H1 (cell line): ENCODE measurements at regions not wholly inside any gene's neighbourhood (a gene's known extent, or its start where the extent isn't known, plus 50 kb on each side); places are given as distances from the start of the nearest gene placed in this dataset.
A peak's percentile ranks its signal among the peaks of the same experiment; 100 is the strongest.

Source experiments
- CTCF ChIA-PET: fragments of 300-600 bp; sonication (Branson Sonifier 250); formaldehyde crosslinking; loops from one replicate; lab custom pipeline; 2021; ENCODE audit not compliant: partially characterized antibody; lab: Charles Lee
- POLR2A ChIA-PET: fragments of 300-600 bp; sonication (Branson Sonifier 250); formaldehyde crosslinking; loops from one replicate; lab custom pipeline; 2021; ENCODE audit warnings: inconsistent platforms; ENCODE audit not compliant: partially characterized antibody; lab: Charles Lee
- DNase-seq, 2 experiments: peaks; one replicate each; pipeline versions ENCODE4 v3.0.0 to v3.0.0-alpha.2; 2010 to 2022; ENCODE audit warnings: low spot score in 2 of 2, low read depth in 1 of 2, mixed read lengths in 1 of 2
- FAIRE-seq: peaks from 2 replicates; lab custom pipeline; 2011; peaks lifted over from hg19 to GRCh38; lab: Jason Lieb, UNC
- H2AFZ ChIP-seq: 2 replicates; pipeline ENCODE4 v1.8.1; 2012; ENCODE audit warnings: low read length, inconsistent platforms
- H2AK5ac ChIP-seq: 2 replicates; pipeline ENCODE4 v1.6.1; 2013; ENCODE audit warnings: low read depth, low read length
- H2BK120ac ChIP-seq: replicated peaks from 2 replicates; pipeline ENCODE3; 2013; ENCODE audit warnings: low read depth, low read length, inconsistent platforms
- H2BK12ac ChIP-seq: 2 replicates; pipeline ENCODE4 v1.6.1; 2013; ENCODE audit warnings: low read depth, low read length
- H2BK15ac ChIP-seq: 2 replicates; pipeline ENCODE4 v1.6.1; 2013; ENCODE audit warnings: low read length
- H2BK20ac ChIP-seq: 2 replicates; pipeline ENCODE4 v1.6.1; 2013; ENCODE audit warnings: low read length
- H2BK5ac ChIP-seq: 2 replicates; pipeline ENCODE4 v1.6.1; 2013; ENCODE audit warnings: low read depth, low read length
- H3K14ac ChIP-seq: 2 replicates; pipeline ENCODE4 v1.6.1; 2013; ENCODE audit warnings: inconsistent platforms; ENCODE audit not compliant: insufficient read length
- H3K18ac ChIP-seq: 2 replicates; pipeline ENCODE4 v1.6.1; 2013; ENCODE audit warnings: low read length; ENCODE audit errors: extremely low read depth
- H3K23ac ChIP-seq: 2 replicates; pipeline ENCODE4 v1.6.1; 2013; ENCODE audit warnings: inconsistent platforms; ENCODE audit not compliant: insufficient read length
- H3K23me2 ChIP-seq: 2 replicates; pipeline ENCODE4 v1.6.1; 2013; ENCODE audit warnings: low read depth, low read length
- H3K27ac ChIP-seq: 2 replicates; pipeline ENCODE4 v1.6.1; 2011; ENCODE audit warnings: low read depth, low read length, inconsistent platforms
- H3K27me3 ChIP-seq, 4 experiments: replicated peaks in 1 of 4; 1 replicate in 1 of 4; 2 replicates in 3 of 4; pipeline versions ENCODE4 v1.6.1 to v1.8.1; 2011 to 2013; ENCODE audit warnings: low read length in 3 of 4, mild to moderate bottlenecking in 3 of 4, inconsistent platforms in 2 of 4, mixed read lengths in 2 of 4, moderate library complexity in 1 of 4; ENCODE audit not compliant: control insufficient read depth in 3 of 4, insufficient read depth in 3 of 4; ENCODE audit errors: extremely low read depth in 1 of 4
- H3K36me3 ChIP-seq, 4 experiments: 2 replicates each; pipeline versions ENCODE4 v1.6.1 to v1.8.1; 2011 to 2013; ENCODE audit warnings: mild to moderate bottlenecking in 4 of 4, low read length in 3 of 4, moderate library complexity in 2 of 4, control low read depth in 1 of 4, inconsistent platforms in 1 of 4; ENCODE audit not compliant: insufficient read depth in 4 of 4, control insufficient read depth in 2 of 4
- H3K4ac ChIP-seq: replicated peaks from 2 replicates; pipeline ENCODE3; 2013; ENCODE audit warnings: low read length, low read depth, mixed read lengths, inconsistent platforms; ENCODE audit not compliant: insufficient read length
- H3K4me1 ChIP-seq, 4 experiments: replicated peaks in 1 of 4; 1 replicate in 1 of 4; 2 replicates in 3 of 4; pipeline versions ENCODE4 v1.6.1 to v1.8.1; 2011 to 2013; ENCODE audit warnings: low read length in 3 of 4, inconsistent platforms in 2 of 4, mixed read lengths in 1 of 4; ENCODE audit not compliant: insufficient read depth in 4 of 4, control insufficient read depth in 3 of 4
- H3K4me2 ChIP-seq, 2 experiments: 2 replicates each; pipeline versions ENCODE4 v1.6.1 to v1.8.1; 2011 to 2013; ENCODE audit warnings: low read depth in 2 of 2, low read length in 2 of 2, control low read depth in 1 of 2, inconsistent platforms in 1 of 2, mild to moderate bottlenecking in 1 of 2; ENCODE audit not compliant: insufficient read depth in 1 of 2
- H3K4me3 ChIP-seq, 4 experiments: fragments of 200-600, 300-600 bp in 1 of 4; sonication (generic), shearing (Covaris generic), sonication (Bioruptor Twin) in 1 of 4; 2 replicates each; pipeline versions ENCODE4 v1.5.1 to v1.8.1; 2011 to 2016; ENCODE audit warnings: low read length in 4 of 4, low read depth in 3 of 4, control low read depth in 2 of 4, inconsistent platforms in 2 of 4, mild to moderate bottlenecking in 2 of 4, mixed read lengths in 1 of 4, moderate library complexity in 1 of 4; ENCODE audit not compliant: insufficient read depth in 2 of 4; ENCODE audit errors: extremely low read depth in 1 of 4
- H3K56ac ChIP-seq: replicated peaks from 2 replicates; pipeline ENCODE3; 2013; ENCODE audit warnings: low read depth, mild to moderate bottlenecking, mixed read lengths, low read length, inconsistent platforms; ENCODE audit not compliant: insufficient read length
- H3K79me1 ChIP-seq: 2 replicates; pipeline ENCODE4 v1.6.1; 2013; ENCODE audit warnings: low read depth, low read length, control low read depth
- H3K79me2 ChIP-seq, 2 experiments: 2 replicates each; pipeline versions ENCODE4 v1.6.1 to v1.8.1; 2012 to 2013; ENCODE audit warnings: low read length in 2 of 2, mild to moderate bottlenecking in 2 of 2, inconsistent platforms in 1 of 2; ENCODE audit not compliant: insufficient read depth in 2 of 2, control insufficient read depth in 1 of 2
- H3K9ac ChIP-seq, 4 experiments: replicated peaks in 1 of 4; 1 replicate in 1 of 4; 2 replicates in 3 of 4; pipeline versions ENCODE4 v1.6.1 to v1.8.1; 2011 to 2013; ENCODE audit warnings: low read depth in 3 of 4, low read length in 3 of 4, control low read depth in 2 of 4, mild to moderate bottlenecking in 2 of 4, moderate library complexity in 2 of 4, inconsistent platforms in 1 of 4; ENCODE audit errors: extremely low read depth in 1 of 4
- H3K9me3 ChIP-seq, 2 experiments: 2 replicates each; pipeline versions ENCODE4 v1.6.1 to v1.8.1; 2012 to 2013; ENCODE audit warnings: mild to moderate bottlenecking in 2 of 2, moderate library complexity in 2 of 2, control low read depth in 1 of 2, inconsistent platforms in 1 of 2, low read depth in 1 of 2, low read length in 1 of 2, mixed read lengths in 1 of 2; ENCODE audit not compliant: insufficient read depth in 2 of 2
- H4K20me1 ChIP-seq, 2 experiments: replicated peaks in 1 of 2; 2 replicates each; pipeline versions ENCODE3 to v1.8.1; 2011 to 2013; ENCODE audit warnings: inconsistent platforms in 2 of 2, low read length in 2 of 2, mild to moderate bottlenecking in 1 of 2; ENCODE audit not compliant: insufficient read depth in 2 of 2, control insufficient read depth in 1 of 2
- H4K5ac ChIP-seq: 2 replicates; pipeline ENCODE4 v1.6.1; 2013; ENCODE audit warnings: low read length, low read depth, mixed read lengths, inconsistent platforms; ENCODE audit not compliant: insufficient read length
- H4K8ac ChIP-seq: 2 replicates; pipeline ENCODE4 v1.8.0; 2013; ENCODE audit warnings: mild to moderate bottlenecking, moderate library complexity, low read length, inconsistent platforms; ENCODE audit not compliant: insufficient read depth; ENCODE audit errors: extremely low read depth
- H4K91ac ChIP-seq: replicated peaks from 2 replicates; pipeline ENCODE3; 2013; ENCODE audit warnings: low read length, mixed read lengths, inconsistent platforms; ENCODE audit not compliant: insufficient read length
- ASH2L ChIP-seq: fragments of 200-600, 300-600 bp; sonication (generic); IDR thresholded peaks from one replicate; pipeline ENCODE4 v1.7.1; 2017; ENCODE audit warnings: low read length
- BCL11A ChIP-seq, 2 experiments: IDR thresholded peaks; one replicate each; pipeline ENCODE4 v1.6.1; 2011; ENCODE audit warnings: low read depth in 2 of 2, low read length in 2 of 2, mild to moderate bottlenecking in 2 of 2
- WGBS, 2 experiments: shearing (Covaris generic) in 1 of 2; methylation state at CpG; one replicate each; pipeline versions ENCODE4 v1.1.6 to v1.1.7; 2013 to 2015; ENCODE audit warnings: low lambda C conversion rate in 2 of 2, mixed read lengths in 2 of 2, inconsistent platforms in 1 of 2, low coverage in 1 of 2, missing lambda C conversion rate in 1 of 2; ENCODE audit not compliant: insufficient replicate concordance in 2 of 2, insufficient coverage in 1 of 2, insufficient read length in 1 of 2; ENCODE audit errors: extremely low coverage in 1 of 2, missing lambda C conversion rate in 1 of 2; 5-methylcytosine and 5-hydroxymethylcytosine counted together
- TF ChIP-seq, protein P1 (sequence below), 3 experiments: IDR thresholded peaks; 1 replicate in 2 of 3; 2 replicates in 1 of 3; pipeline versions ENCODE4 v1.5.1 to v1.6.1; 2011; ENCODE audit warnings: low read length in 3 of 3, mild to moderate bottlenecking in 3 of 3, inconsistent platforms in 2 of 3, low read depth in 1 of 3, moderate library complexity in 1 of 3; ENCODE audit not compliant: insufficient read depth in 1 of 3; ENCODE audit errors: control extremely low read depth in 1 of 3

DNA sequence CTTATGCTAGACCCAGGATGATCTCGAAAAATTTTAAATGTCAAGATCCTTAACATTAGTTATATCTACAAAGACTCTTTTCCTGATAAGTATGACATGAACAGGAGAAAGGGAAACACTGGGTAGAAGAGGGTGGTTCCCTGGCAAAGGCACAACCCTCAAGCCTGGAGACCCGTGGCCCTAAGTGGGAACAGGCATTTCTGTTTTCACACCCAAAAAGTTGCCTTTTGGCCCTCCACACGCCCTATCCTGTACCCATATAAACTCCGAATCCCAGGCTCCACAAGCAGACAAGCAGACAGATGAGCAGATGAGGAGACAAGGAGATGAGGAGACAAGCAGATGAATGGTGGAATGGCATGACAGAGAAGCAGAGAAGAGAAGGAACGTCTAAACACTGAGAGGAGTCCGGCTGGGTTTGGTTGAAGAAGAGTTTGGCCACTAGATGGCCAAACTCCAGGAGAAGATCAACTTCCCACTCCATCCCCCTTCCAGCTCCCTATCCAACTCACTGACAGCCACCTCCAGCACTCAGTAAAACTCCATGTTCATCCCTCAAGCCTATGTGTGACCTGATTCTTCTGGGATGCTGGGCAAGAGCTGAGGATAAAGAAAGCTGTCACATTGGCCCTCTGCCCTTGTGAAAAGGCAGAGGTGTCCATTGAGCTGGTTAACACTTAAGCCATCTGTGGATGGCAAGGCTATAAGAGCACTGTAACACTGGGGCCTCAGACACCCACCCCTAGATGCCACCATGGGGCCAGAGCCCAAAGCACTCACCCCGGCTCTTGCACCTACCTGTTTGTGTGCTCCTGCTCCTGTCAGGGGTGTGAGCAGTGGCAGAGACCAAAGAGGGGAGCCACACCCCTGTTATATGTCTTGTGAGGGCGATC, 139.6 kb upstream of the FAM20A start:
- Histone ChIP-seq H4K5ac (no peak overlapping the region), H4K20me1 (no peaks in the 10 kb centered on the region), H3K14ac (no peak overlapping the region), H3K9me3 (peaks cover 14 to 20% of the 10 kb centered on the region in 2 experiments), H2BK12ac (no peak overlapping the region), H3K27me3 (no peaks in the 10 kb centered on the region), H2AK5ac (no peak overlapping the region), H3K18ac (no peak overlapping the region), H3K27ac (no peak overlapping the region), H3K4me2 (no peak overlapping the region), H3K9ac (no peak overlapping the region), H2BK20ac (no peak overlapping the region), H2BK120ac (no peak overlapping the region), H4K8ac (no peak overlapping the region), H3K23ac (no peak overlapping the region), H3K4me1 (peaks cover 2 to 6% (median 4%) of the 10 kb centered on the region in 4 experiments; a peak in 2 of 7 replicates), H2BK15ac (no peak overlapping the region), H4K91ac (no peak overlapping the region), H2AFZ (no peak overlapping the region), H3K79me1 (no peaks in the 10 kb centered on the region), H2BK5ac (no peak overlapping the region), H3K4me3 (no peak overlapping the region), H3K23me2 (no peaks in the 10 kb centered on the region), H3K36me3 (no peaks in the 10 kb centered on the region; a peak in 2 of 8 replicates), H3K4ac (no peak overlapping the region), H3K79me2 (no peaks in the 10 kb centered on the region), H3K56ac (no peak overlapping the region)
- DNase-seq (no peak), FAIRE-seq (no peak)
- ChIA-PET POLR2A (no interaction called here), CTCF (interaction anchor here (0.6 to 1.0 kb wide), 2 partner anchors 71 to 127 kb away, joined by 3 read pairs; no protein-coding TSS in a partner anchor)
- TF ChIP-seq, protein P1, sequence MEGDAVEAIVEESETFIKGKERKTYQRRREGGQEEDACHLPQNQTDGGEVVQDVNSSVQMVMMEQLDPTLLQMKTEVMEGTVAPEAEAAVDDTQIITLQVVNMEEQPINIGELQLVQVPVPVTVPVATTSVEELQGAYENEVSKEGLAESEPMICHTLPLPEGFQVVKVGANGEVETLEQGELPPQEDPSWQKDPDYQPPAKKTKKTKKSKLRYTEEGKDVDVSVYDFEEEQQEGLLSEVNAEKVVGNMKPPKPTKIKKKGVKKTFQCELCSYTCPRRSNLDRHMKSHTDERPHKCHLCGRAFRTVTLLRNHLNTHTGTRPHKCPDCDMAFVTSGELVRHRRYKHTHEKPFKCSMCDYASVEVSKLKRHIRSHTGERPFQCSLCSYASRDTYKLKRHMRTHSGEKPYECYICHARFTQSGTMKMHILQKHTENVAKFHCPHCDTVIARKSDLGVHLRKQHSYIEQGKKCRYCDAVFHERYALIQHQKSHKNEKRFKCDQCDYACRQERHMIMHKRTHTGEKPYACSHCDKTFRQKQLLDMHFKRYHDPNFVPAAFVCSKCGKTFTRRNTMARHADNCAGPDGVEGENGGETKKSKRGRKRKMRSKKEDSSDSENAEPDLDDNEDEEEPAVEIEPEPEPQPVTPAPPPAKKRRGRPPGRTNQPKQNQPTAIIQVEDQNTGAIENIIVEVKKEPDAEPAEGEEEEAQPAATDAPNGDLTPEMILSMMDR (IDR thresholded peaks at IDR 0.05; ENCODE audit: control extremely low read depth in 1 of 3, insufficient read depth in 1 of 3, low read depth in 1 of 3, low read length in 3 of 3), result peak in 1 of 3 experiments; percentile 23; a peak in 1 of 4 replicates
- TF ChIP-seq ASH2L (no peak), BCL11A (IDR thresholded peaks at IDR 0.05; ENCODE audit: low read depth in 2 of 2, low read length in 2 of 2) (no peak)
- 93% methylated on average over 8 of the region's 8 CpGs; no CpG with 5 or more reads in 1 of the 2 experiments for WGBS, 2 experiments
